Astrocyte (in vitro differentiated cells and primary cell): ENCODE measurements at regions not wholly inside any gene's neighbourhood (a gene's known extent, or its start where the extent isn't known, plus 50 kb on each side); places are given as distances from the start of the nearest gene placed in this dataset.

ENCODE experiments used
- DNase-seq: peaks from one replicate; pipeline ENCODE4 v3.0.0-alpha.2; 2010; ENCODE audit warnings: low read depth
- FAIRE-seq: peaks from 2 replicates; lab custom pipeline; 2011; peaks lifted over from hg19 to GRCh38; lab: Jason Lieb, UNC
- H2AFZ ChIP-seq: 2 replicates; pipeline ENCODE4 v1.6.0; 2012; ENCODE audit warnings: low read depth, low read length, inconsistent platforms
- H3K27ac ChIP-seq: 2 replicates; pipeline ENCODE4 v1.5.1; 2011; ENCODE audit warnings: low read depth, low read length, inconsistent platforms
- H3K27me3 ChIP-seq: 2 replicates; pipeline ENCODE4 v1.6.0; 2011; ENCODE audit warnings: low read length, inconsistent platforms; ENCODE audit not compliant: insufficient read depth
- H3K36me3 ChIP-seq: 2 replicates; pipeline ENCODE4 v1.5.1; 2011; ENCODE audit warnings: low read length, inconsistent platforms; ENCODE audit not compliant: insufficient read depth
- H3K4me1 ChIP-seq: 2 replicates; pipeline ENCODE4 v1.5.1; 2011; ENCODE audit warnings: low read length, inconsistent platforms; ENCODE audit not compliant: insufficient read depth
- H3K4me2 ChIP-seq: 2 replicates; pipeline ENCODE4 v1.6.0; 2012; ENCODE audit warnings: low read length, inconsistent platforms
- H3K4me3 ChIP-seq: 2 replicates; pipeline ENCODE4 v1.5.1; 2011; ENCODE audit warnings: low read depth, mild to moderate bottlenecking, low read length, inconsistent platforms; ENCODE audit not compliant: insufficient read depth
- H3K79me2 ChIP-seq: 2 replicates; pipeline ENCODE4 v1.6.0; 2012; ENCODE audit warnings: mild to moderate bottlenecking, low read length, inconsistent platforms; ENCODE audit not compliant: insufficient read depth
- H3K9ac ChIP-seq: 2 replicates; pipeline ENCODE4 v1.6.0; 2012; ENCODE audit warnings: mild to moderate bottlenecking, low read length, inconsistent platforms
- H3K9me3 ChIP-seq: 2 replicates; pipeline ENCODE4 v1.5.1; 2012; ENCODE audit warnings: low read depth, mild to moderate bottlenecking, low read length, inconsistent platforms; ENCODE audit not compliant: insufficient read depth
- H4K20me1 ChIP-seq: 2 replicates; pipeline ENCODE4 v1.6.0; 2012; ENCODE audit warnings: low read length, inconsistent platforms; ENCODE audit not compliant: insufficient read depth
- H3K27ac Mint-ChIP-seq: one replicate; pipeline ENCODE4 v1.8.0; 2021; ENCODE audit warnings: mild to moderate bottlenecking, mixed read lengths; ENCODE audit not compliant: unreplicated experiment
- H3K27me3 Mint-ChIP-seq: one replicate; pipeline ENCODE4 v1.8.0; 2021; ENCODE audit warnings: low read depth, mixed read lengths; ENCODE audit not compliant: unreplicated experiment
- H3K36me3 Mint-ChIP-seq: one replicate; pipeline ENCODE4 v1.8.0; 2021; ENCODE audit warnings: low read depth, mixed read lengths; ENCODE audit not compliant: unreplicated experiment
- H3K4me1 Mint-ChIP-seq: one replicate; pipeline ENCODE4 v1.8.0; 2021; ENCODE audit warnings: low read depth, mixed read lengths; ENCODE audit not compliant: unreplicated experiment
- H3K4me3 Mint-ChIP-seq: one replicate; pipeline ENCODE4 v1.8.0; 2021; ENCODE audit warnings: mild to moderate bottlenecking, moderate library complexity, mixed read lengths; ENCODE audit not compliant: unreplicated experiment
- H3K9me3 Mint-ChIP-seq: one replicate; pipeline ENCODE4 v1.8.0; 2021; ENCODE audit warnings: mild to moderate bottlenecking, mixed read lengths; ENCODE audit not compliant: unreplicated experiment
- CTCF ChIP-seq: IDR thresholded peaks from 2 replicates; pipeline ENCODE4 v1.5.1; 2011; ENCODE audit warnings: low read depth, mild to moderate bottlenecking, inconsistent platforms, low read length, moderate library complexity; ENCODE audit not compliant: insufficient read depth
- EZH2 ChIP-seq: IDR thresholded peaks from 2 replicates; pipeline ENCODE4 v1.6.1; 2012; ENCODE audit warnings: mild to moderate bottlenecking, low read length, inconsistent platforms; ENCODE audit not compliant: insufficient read depth

GRCh38 chr3:30550246-30550645 lies 56.2 kb upstream of the TGFBR2 start:
- H3K4me1 Mint-ChIP-seq: peaks cover 8% of the 10 kb centered on the region
- no peaks in the 10 kb centered on the region for H4K20me1 ChIP-seq
- no peaks in the 10 kb centered on the region for H3K36me3 ChIP-seq

GRCh38 chr3:30551266-30551665 lies 55.1 kb upstream of the TGFBR2 start:
- Histone ChIP-seq H3K79me2 (no peaks in the 10 kb centered on the region), H3K36me3 (no peaks in the 10 kb centered on the region), H3K27me3 (no peaks in the 10 kb centered on the region), H3K4me3 (no peak overlapping the region), H3K4me1 (no peaks in the 10 kb centered on the region), H4K20me1 (no peaks in the 10 kb centered on the region), H2AFZ (no peak overlapping the region), H3K4me2 (no peak overlapping the region), H3K9ac (no peak overlapping the region), H3K9me3 (peaks cover 2% of the 10 kb centered on the region), H3K27ac (no peak overlapping the region)
- Mint-ChIP-seq H3K9me3 (no peaks in the 10 kb centered on the region), H3K27me3 (no peaks in the 10 kb centered on the region), H3K4me1 (peaks cover 8% of the 10 kb centered on the region), H3K27ac (no peak overlapping the region), H3K4me3 (no peak overlapping the region), H3K36me3 (no peaks in the 10 kb centered on the region)
- no peak for FAIRE-seq
- TF ChIP-seq CTCF: no peak
- TF ChIP-seq EZH2: no peak
- DNase-seq: no peak

More at GRCh38 chr3:30550246-30550645, 56.2 kb upstream of the TGFBR2 start:
- Histone ChIP-seq H3K4me1 (peaks cover under 1% of the 10 kb centered on the region), H3K9ac (no peak overlapping the region), H3K27me3 (no peaks in the 10 kb centered on the region), H3K4me3 (no peak overlapping the region), H3K9me3 (peaks cover 2% of the 10 kb centered on the region), H2AFZ (no peak overlapping the region), H3K79me2 (no peaks in the 10 kb centered on the region), H3K4me2 (no peak overlapping the region), H3K27ac (no peak overlapping the region)
- Mint-ChIP-seq H3K27ac (no peak overlapping the region), H3K27me3 (no peaks in the 10 kb centered on the region), H3K9me3 (no peaks in the 10 kb centered on the region), H3K4me3 (no peak overlapping the region), H3K36me3 (no peaks in the 10 kb centered on the region)
- TF ChIP-seq CTCF: no peak
- TF ChIP-seq EZH2: no peak
- FAIRE-seq (no peak), DNase-seq (no peak)

- TF ChIP-seq EZH2: no peak
- no peak for TF ChIP-seq CTCF
- H3K4me1 Mint-ChIP-seq: peaks cover 8% of the 10 kb centered on the region
- H3K27me3 ChIP-seq: no peaks in the 10 kb centered on the region
- no peak overlapping the region for H3K9ac ChIP-seq
- no peaks in the 10 kb centered on the region for H3K4me1 ChIP-seq
- H3K27ac ChIP-seq: no peak overlapping the region
- no peaks in the 10 kb centered on the region for H4K20me1 ChIP-seq
- no peaks in the 10 kb centered on the region for H3K36me3 ChIP-seq
- DNase-seq (no peak), FAIRE-seq (no peak)
- H3K4me2 ChIP-seq: no peak overlapping the region
- H3K27ac Mint-ChIP-seq: no peak overlapping the region
- peaks cover 2% of the 10 kb centered on the region for H3K9me3 ChIP-seq
- H2AFZ ChIP-seq: no peak overlapping the region
- no peaks in the 10 kb centered on the region for H3K36me3 Mint-ChIP-seq
- H3K79me2 ChIP-seq: no peaks in the 10 kb centered on the region
- no peaks in the 10 kb centered on the region for H3K9me3 Mint-ChIP-seq
- H3K4me3 ChIP-seq: no peak overlapping the region
- no peaks in the 10 kb centered on the region for H3K27me3 Mint-ChIP-seq
- no peak overlapping the region for H3K4me3 Mint-ChIP-seq
Measured at GRCh38 chr3:30551927-30552326, 54.5 kb upstream of the TGFBR2 start.
